ENCODE measurements at regions not wholly inside any gene's neighbourhood (a gene's known extent, or its start where the extent isn't known, plus 50 kb on each side); places are given as distances from the start of the nearest gene placed in this dataset.
A peak's percentile ranks its signal among the peaks of the same experiment; 100 is the strongest.

DNA sequence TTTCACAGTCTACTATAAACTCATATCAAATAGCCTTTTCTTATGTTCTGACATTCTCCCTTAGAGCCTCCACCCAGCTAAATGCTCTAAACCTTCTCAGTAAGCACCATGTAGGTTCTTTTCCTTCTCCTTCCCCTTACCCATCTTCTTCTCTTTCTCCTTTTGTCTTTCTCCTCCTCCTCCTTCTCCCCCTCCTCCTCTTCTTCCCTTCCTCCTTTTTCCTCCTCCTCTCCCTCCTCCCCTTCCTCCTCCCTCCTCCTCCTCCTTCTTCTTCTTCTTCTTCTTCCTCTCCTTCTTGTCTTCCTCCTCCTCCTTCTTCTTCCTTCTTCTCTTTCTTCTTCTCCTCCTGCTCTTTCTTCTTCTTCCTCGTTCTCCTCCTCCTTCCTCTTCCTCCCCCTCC lies 85.2 kb upstream of the KCNAB1 start:
- Histone ChIP-seq H3K27ac (no peak overlapping the region), H3K9me3 (ENCODE audit: low read depth) (no peaks in the 10 kb centered on the region), H3K36me3 (ENCODE audit: low read depth) (no peaks in the 10 kb centered on the region), H3K9me2 (ENCODE audit: insufficient read depth) (no peaks in the 10 kb centered on the region), H3K79me2 (ENCODE audit: insufficient read depth) (no peaks in the 10 kb centered on the region), H3K4me3 (no peak overlapping the region), H3K4me2 (ENCODE audit: unreplicated experiment) (no peak overlapping the region), H3K9ac (no peak overlapping the region), H4K20me1 (ENCODE audit: insufficient read depth) (no peaks in the 10 kb centered on the region), H2AFZ (no peak overlapping the region), H3F3A (ENCODE audit: insufficient read depth) (no peaks in the 10 kb centered on the region), H3K4me1 (ENCODE audit: insufficient read depth) (no peaks in the 10 kb centered on the region), H3K27me3 (replicated peaks; ENCODE audit: insufficient read depth) (no peaks in the 10 kb centered on the region)
- WGBS, 2 experiments (ENCODE audit: low coverage in 1 of 2, low lambda C conversion rate in 2 of 2, missing lambda C conversion rate in 2 of 2): 61% methylated on average over 1 of the region's 1 CpG; no CpG with 5 or more reads in 1 of the 2 experiments
- TF ChIP-seq EZH2phosphoT487 (IDR thresholded peaks at IDR 0.05; ENCODE audit: insufficient read depth, low read depth): no peak
- no peak for TF ChIP-seq EZH2 (IDR thresholded peaks at IDR 0.05; ENCODE audit: insufficient read depth, poor library complexity, severe bottlenecking)
- DNase-seq: no peak
- in situ Hi-C loops (cut with MboI): no loop called here

DNA sequence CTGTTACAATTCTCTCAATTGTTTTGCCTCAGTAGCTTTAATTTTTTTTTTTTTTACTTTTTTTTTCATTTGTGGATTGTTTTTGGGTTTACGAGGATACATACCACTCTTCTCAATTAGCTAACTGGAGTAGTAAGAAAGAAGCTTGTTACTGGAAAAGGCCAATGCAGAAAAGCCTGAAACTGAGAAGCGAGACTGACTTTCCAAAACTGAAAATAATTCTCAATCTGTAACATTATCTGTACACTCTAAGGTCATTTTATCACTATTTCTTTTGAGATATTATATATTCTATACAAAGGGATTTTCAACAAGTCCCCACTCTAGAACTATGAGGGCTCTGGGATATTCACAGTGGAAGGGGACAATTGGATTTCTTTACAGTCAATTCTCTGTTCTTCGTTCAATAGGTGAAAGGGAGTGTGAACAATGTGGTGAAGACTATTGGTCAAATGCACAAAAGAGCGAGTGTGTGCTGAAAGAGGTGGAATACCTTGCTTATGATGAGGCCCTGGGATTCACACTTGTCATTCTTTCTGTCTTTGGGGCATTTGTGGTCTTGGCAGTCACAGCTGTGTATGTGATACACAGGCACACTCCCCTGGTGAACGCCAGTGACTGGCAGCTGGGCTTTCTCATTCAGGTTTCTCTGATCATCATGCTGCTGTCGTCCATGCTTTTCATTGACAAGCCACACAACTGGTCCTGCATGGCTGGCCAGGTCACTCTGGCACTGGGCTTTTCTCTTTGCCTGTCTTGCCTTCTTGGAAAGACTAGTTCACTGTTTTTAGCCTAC lies 83.9 kb upstream of the KCNAB1 start:
- Histone ChIP-seq H3K79me2 (ENCODE audit: insufficient read depth) (no peaks in the 10 kb centered on the region), H4K20me1 (ENCODE audit: insufficient read depth) (no peaks in the 10 kb centered on the region), H3K27me3 (replicated peaks; ENCODE audit: insufficient read depth) (no peaks in the 10 kb centered on the region), H3K4me2 (ENCODE audit: unreplicated experiment) (no peak overlapping the region), H3F3A (ENCODE audit: insufficient read depth) (no peaks in the 10 kb centered on the region), H3K9me3 (ENCODE audit: low read depth) (no peaks in the 10 kb centered on the region), H3K9me2 (ENCODE audit: insufficient read depth) (no peaks in the 10 kb centered on the region), H3K9ac (no peak overlapping the region), H3K4me1 (ENCODE audit: insufficient read depth) (no peaks in the 10 kb centered on the region), H3K36me3 (ENCODE audit: low read depth) (no peaks in the 10 kb centered on the region), H3K4me3 (no peak overlapping the region), H2AFZ (no peak overlapping the region), H3K27ac (no peak overlapping the region)
- no peak for DNase-seq
- in situ Hi-C loops (cut with MboI): no loop called here
- WGBS, 2 experiments (ENCODE audit: low coverage in 1 of 2, low lambda C conversion rate in 2 of 2, missing lambda C conversion rate in 2 of 2): 52 to 53% methylated on average over 6 of the region's 6 CpGs
- no peak for TF ChIP-seq EZH2phosphoT487 (IDR thresholded peaks at IDR 0.05; ENCODE audit: insufficient read depth, low read depth)
- no peak for TF ChIP-seq EZH2 (IDR thresholded peaks at IDR 0.05; ENCODE audit: insufficient read depth, poor library complexity, severe bottlenecking)

DNA sequence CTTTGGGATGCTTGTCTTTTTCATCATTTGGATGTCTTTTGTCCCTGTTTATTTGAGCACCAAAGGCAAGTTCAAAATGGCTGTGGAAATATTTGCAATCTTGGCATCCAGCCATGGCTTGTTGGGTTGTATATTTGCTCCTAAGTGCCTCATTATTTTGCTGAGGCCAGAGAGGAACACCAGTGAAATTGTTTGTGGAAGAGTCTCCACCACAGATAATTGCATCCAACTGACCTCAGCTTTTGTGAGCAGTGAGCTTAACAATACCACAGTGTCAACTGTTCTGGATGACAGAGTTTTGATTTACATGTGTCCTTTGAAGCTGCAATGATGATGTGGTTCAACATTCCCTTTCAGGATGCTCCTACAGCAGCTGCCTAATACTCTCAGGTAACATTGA lies 83.0 kb upstream of the KCNAB1 start:
- Histone ChIP-seq H3K4me1 (ENCODE audit: insufficient read depth) (no peaks in the 10 kb centered on the region), H3K9me2 (ENCODE audit: insufficient read depth) (no peaks in the 10 kb centered on the region), H4K20me1 (ENCODE audit: insufficient read depth) (no peaks in the 10 kb centered on the region), H3K27ac (no peak overlapping the region), H3K9me3 (ENCODE audit: low read depth) (no peaks in the 10 kb centered on the region), H3K27me3 (replicated peaks; ENCODE audit: insufficient read depth) (no peaks in the 10 kb centered on the region), H3K9ac (no peak overlapping the region), H3K36me3 (ENCODE audit: low read depth) (no peaks in the 10 kb centered on the region), H2AFZ (no peak overlapping the region), H3K79me2 (ENCODE audit: insufficient read depth) (no peaks in the 10 kb centered on the region), H3F3A (ENCODE audit: insufficient read depth) (no peaks in the 10 kb centered on the region), H3K4me2 (ENCODE audit: unreplicated experiment) (no peak overlapping the region), H3K4me3 (no peak overlapping the region)
- no peak for DNase-seq
- in situ Hi-C loops (cut with MboI): no loop called here
- TF ChIP-seq EZH2 (IDR thresholded peaks at IDR 0.05; ENCODE audit: insufficient read depth, poor library complexity, severe bottlenecking) (no peak), EZH2phosphoT487 (IDR thresholded peaks at IDR 0.05; ENCODE audit: insufficient read depth, low read depth) (no peak)

DNA sequence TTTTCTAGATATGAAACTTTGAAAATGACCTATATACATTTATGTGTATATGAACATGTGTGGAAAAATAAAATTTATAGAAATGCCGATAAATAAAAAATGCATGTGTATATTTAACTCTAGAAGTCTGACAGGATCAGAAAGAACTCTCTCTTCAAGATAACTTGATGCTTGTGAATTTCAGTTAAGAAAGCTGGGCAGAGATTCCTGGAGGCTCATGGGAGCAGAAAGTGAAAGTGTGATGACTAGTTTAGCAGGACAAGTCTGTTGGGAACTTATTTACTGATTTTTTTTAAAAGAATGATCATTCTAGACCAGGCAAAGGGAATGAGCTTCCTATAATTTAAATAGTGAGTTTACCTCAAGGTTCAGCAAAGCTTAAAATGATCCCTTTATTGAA lies 81.5 kb upstream of the KCNAB1 start:
- no peak for TF ChIP-seq EZH2 (IDR thresholded peaks at IDR 0.05; ENCODE audit: insufficient read depth, poor library complexity, severe bottlenecking)
- no peak for TF ChIP-seq EZH2phosphoT487 (IDR thresholded peaks at IDR 0.05; ENCODE audit: insufficient read depth, low read depth)
- Histone ChIP-seq H3K9me2 (ENCODE audit: insufficient read depth) (no peaks in the 10 kb centered on the region), H3K79me2 (ENCODE audit: insufficient read depth) (no peaks in the 10 kb centered on the region), H2AFZ (peak overlapping the region; percentile 30; the same call in 1 of the 2 replicates), H3K4me1 (ENCODE audit: insufficient read depth) (no peaks in the 10 kb centered on the region), H3K27ac (no peak overlapping the region), H3F3A (ENCODE audit: insufficient read depth) (no peaks in the 10 kb centered on the region), H3K9ac (no peak overlapping the region), H3K4me3 (no peak overlapping the region), H4K20me1 (ENCODE audit: insufficient read depth) (no peaks in the 10 kb centered on the region), H3K9me3 (ENCODE audit: low read depth) (no peaks in the 10 kb centered on the region), H3K4me2 (ENCODE audit: unreplicated experiment) (no peak overlapping the region), H3K27me3 (replicated peaks; ENCODE audit: insufficient read depth) (no peaks in the 10 kb centered on the region), H3K36me3 (ENCODE audit: low read depth) (no peaks in the 10 kb centered on the region)
- in situ Hi-C loops (cut with MboI): no loop called here
- peak; percentile 35 for DNase-seq
- 41 to 55% methylated on average over 1 of the region's 1 CpG for WGBS, 2 experiments (ENCODE audit: low coverage in 1 of 2, low lambda C conversion rate in 2 of 2, missing lambda C conversion rate in 2 of 2)

All from GM23248 (cell line).